NK-92 treated with Interleukin-12 subunit alpha and Interleukin-12 subunit beta, amount 100 ng/mL, for 24 hours (cell line): ENCODE measurements at regions not wholly inside any gene's neighbourhood (a gene's known extent, or its start where the extent isn't known, plus 50 kb on each side); places are given as distances from the start of the nearest gene placed in this dataset.

ENCODE experiments used
- DNase-seq: peaks from one replicate; lab custom pipeline; 2025; lab: John Stamatoyannopoulos, UW

DNA sequence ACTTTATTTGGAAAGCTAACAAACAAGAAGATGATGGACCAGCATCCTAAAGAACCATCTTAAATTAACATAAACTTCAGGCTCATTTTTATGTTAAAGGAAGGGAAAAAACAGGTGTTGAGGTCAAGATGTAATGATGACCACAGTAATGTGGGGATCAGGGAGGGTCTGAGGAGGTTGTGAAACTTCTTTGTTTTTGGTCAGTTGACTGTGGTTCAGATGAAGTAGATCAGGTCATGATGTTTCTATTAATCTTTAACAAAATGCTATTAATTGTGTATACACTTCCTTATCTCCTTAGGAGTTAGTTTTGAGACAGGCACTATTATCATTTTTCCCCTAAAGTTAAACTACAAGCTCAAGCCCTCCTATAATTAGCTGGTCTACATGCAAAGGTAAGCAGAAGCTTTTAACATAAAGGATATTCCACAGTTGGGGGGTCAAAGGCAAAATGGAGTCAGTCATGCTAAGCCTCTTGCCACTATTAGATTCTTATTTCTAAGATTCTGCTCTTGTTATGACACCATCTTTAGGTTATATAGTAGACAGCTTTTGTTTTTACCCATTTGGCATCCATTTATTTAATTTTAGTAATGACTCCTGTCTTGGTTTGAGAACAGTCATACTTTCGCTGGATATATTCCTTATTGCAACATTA is 800.1 kb upstream of the PCDH9 start:
- no peak for DNase-seq

DNA sequence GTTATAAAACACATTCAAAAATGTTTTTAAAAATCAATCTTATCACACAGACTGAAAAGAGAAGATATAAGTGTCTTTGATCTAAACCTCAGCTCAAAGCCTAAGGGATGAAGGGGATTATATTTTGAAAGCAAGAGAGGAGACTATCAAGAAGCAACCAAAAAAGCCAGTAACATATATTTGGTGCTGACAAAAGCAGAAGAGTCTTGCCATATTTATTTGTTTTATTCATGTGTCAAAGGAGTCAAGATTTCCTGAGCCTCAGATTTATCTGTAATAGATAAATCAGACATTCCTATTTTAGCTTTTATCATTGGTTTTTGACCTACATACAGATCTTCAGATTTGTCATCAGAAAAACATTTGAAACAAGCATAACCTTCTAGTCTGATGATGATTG is 798.6 kb upstream of the PCDH9 start:
- DNase-seq: no peak

DNA sequence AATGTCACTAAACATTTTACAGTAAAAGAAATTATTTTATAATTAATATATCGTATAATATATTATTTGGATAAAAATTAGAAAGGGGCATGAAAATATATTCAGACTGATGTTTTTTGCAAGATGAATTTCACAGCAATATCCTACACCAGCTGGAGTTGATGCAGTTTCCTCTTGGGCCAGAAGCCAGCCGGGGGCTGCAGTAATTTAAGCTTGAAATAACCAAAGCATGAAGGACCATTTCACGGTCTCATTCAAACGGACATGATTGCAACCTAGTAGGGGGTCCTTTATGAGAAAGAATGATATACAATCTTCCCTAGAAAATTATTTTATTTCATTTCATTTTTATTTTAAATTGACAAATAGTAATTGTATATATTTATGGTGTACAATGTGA is 797.2 kb upstream of the PCDH9 start:
- no peak for DNase-seq

DNA sequence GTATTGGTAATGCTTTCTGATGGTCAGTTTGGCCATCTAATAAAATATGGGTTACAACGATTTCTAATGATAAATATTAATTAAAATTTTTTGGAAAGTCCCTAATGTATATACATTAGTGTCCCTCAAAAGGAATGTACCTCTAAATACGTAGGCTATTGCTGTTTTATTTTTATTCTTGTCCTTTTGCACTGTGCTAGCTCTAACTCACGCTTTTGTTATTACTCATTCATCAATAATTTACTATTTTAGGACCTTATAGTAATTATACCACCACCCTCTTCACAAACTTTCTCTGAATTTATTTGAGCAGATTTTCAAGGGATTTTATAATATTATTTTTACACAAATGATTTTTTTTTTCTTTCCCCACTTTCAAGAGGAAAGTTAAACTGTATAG is 795.9 kb upstream of the PCDH9 start:
- no peak for DNase-seq

DNA sequence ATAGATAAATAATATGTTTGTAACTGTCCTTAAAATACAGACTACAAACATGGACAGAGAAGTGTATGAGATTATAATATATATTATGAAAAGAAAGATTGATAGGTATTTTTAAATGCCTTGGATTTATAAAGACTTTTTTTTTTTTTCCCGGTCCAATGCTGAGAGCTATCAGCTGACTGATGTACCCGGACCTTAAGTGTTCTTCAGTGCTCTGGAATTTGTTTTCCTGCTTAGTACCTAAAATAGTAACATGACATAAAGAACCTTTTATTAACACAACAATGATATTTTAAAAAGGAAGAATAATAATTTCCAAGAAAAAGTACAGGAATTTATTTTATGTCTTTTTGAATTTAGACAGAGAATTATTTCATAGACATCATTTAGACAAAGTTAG is 795.5 kb upstream of the PCDH9 start:
- no peak for DNase-seq

DNA sequence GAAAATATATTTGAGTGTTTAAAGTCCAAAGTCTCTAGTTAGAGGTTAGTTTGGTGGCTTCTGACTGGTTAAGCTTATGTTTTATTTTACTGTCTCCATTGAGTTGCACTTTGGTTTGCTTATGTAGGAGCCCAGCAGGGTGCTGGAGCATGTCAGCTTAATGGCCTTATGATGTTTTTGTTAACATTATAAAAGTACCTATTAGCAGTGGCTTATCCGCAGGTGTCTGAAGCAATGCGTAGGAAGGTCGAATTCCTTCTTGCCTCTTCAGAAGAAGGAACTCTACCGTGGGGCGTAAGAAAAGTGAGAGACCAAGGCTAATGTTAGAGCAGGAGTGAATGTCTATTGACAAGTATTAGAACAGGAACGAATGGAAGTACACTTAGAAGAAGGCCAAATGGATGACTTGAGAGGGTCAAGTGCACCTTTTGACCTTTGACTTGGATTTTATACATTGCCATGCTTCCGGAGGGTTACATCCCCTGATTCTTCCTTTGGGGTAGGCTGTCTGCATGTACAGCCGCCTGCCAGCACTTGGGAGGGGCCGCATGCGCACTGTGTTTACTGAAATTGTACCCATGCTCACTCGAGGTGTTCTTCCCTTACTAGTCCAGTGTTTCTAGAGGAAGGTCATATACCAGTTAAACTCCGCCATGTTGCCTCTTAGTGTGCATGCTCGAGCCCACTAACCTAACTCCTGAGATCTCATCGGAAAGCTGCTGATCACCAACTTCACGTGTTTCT is 793.9 kb upstream of the PCDH9 start:
- DNase-seq: no peak

DNA sequence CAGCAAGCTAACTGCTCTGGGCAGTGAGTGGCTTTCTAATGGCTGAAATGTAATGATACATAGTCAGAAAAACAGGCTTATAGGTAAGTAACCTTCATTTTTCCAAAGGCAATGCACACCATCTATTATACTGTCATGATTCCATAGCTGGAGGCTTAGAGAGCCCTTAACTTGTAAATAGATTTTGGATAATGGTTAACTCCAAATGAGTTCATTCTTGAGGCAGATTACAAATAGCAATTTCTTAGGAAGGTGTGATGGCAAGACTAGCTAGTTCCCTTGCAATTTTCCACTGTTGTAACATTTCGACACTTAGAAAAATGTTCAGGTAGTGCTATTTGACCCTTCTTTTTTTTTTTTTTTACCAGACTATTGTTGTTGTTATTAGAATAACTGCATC is 789.8 kb upstream of the PCDH9 start:
- no peak for DNase-seq

DNA sequence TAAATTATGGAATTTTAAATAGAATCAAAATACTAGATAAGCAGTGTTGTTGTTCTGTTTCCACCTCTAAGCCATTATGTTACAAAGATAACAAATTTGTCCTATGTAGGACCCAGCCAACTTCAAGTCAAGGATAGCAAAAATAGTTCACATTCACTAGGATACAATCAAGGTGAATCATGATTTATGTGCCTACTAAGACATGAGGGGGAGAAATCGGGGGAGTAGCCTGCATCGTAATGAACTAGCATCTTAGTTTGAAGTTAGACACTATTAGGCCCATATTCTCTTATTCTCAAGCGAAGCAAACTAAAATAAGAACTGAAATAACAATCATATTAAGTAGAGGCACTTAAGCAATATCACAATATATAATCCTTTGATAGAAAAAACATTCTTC is 779.4 kb upstream of the PCDH9 start:
- no peak for DNase-seq

DNA sequence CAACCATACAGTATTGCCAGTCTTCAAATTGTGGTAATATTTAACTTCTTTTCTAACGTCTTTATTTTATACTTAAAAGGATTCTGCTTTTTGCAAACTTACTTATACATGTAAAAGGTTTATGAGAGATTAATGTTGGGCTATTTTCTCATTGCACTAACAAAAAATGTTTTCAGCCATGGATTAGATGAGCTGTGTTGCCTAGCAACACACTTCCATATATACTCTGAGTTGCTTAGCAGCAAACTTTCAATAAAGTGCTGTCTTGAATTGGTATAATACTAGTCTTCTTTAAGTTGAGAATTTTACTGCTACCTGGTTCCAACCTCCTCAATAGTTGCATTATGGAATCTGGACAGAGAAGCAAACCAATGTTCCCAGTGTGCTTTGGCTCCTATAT is 777.4 kb upstream of the PCDH9 start:
- DNase-seq: no peak

DNA sequence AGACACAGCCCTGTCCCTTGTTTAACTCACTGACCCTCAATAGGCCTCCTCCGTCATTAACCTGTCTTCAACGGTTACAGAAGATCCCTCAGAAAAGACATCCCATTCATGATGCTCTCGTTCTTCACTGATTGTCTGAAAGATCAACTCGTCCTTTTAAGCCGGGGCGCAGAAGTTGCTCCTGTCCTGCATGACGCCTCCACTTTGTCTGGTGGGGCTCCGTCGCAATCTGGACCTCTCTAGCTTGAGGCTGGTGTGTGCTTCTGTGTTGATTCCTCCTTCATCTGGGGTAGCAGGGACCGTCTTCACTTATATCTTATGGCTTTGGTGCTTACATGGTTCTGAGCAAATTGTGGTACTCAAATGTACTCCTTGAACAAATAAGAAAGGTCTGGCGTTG is 766.0 kb upstream of the PCDH9 start:
- no peak for DNase-seq

DNA sequence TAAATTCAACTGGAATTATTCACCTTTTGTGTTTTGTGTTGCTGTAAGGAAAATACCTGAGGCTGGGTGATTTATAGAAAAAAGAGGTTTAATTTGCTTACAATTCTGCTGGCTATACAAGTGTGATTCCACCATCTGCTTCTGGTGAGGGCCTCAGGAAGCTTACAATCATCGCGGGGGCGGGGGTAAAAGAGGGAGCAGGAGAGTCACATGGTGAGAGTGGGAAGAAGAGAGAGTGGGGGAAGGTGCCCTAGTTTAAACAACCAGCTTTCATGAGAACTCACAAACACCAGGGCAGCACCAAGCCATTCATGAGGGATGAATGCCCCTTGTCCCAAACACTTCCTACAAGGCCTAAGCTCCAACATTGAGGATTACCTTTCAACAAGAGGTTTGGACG is 760.7 kb upstream of the PCDH9 start:
- DNase-seq: no peak

DNA sequence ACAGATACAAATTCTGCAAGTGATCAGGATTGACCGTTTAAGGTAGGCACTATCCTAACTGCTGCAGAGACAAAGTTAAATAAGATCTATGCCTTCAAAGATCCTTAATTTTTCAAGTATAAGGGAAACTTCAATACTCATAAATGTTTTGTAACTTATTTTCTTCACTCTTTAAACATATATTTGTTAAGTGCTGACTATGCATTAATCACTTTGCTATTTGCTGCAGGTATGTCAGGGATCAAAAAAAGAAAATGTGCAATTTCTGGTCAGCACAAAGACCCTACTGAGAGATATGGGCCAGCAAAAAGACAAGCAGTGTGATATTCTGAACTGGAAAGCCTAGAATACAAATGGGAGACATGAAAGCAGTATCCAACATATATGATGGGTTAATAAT is 756.1 kb upstream of the PCDH9 start:
- no peak for DNase-seq

DNA sequence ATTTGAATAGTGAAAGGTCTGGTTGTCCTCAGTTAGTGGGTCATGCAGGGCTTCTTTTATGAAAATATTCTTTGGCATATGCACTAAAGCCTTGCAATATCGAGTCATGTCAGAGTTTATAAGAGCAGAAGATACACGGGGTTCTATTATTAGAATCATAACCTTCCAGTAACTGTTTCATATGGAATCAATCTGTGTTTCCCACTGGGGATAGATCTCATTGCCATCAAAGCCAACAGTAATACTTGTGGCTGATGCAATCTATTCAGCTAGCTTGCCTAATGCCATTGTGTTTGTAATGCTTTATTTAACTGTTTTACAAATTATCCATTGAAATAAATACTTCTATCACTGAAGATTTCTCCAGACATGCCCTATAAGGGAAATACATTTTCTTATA is 746.9 kb upstream of the PCDH9 start:
- DNase-seq: no peak

DNA sequence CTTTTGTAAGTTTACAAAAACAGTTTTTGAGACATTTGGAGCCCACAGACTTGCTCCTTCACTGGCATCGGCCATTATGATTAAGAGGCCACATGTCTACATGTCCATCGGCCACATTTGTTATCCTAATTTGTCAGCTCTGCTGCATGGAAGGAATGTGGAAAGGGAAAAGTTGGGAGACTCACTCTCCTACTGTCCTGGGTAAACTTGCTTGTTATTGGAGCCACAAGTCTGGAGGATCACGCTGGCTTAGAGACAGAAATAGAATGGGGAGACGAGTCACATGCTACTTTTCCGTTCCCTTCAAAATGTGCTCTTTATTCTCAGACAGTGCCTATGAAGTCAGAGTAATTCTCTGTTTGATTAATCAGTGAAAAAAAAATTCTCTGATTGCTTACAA is 741.2 kb upstream of the PCDH9 start:
- DNase-seq: no peak

DNA sequence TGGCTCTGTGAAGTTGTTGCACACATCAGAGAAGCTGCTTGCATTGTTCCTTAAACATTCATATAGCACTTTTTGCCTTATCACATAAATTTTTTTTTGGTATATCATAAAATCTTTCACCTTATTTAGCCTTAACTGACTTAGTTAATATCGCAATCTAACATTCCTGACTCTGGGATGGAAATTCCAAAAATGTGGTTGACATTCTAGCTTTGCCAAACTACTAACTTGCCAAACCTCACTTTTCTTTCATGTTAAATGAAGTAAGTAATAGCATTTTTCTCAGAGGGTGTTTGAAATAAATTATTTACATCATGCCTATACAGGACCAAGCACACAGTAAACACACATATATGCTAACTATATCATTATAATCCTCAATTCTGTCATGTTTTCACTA is 736.9 kb upstream of the PCDH9 start:
- no peak for DNase-seq

DNA sequence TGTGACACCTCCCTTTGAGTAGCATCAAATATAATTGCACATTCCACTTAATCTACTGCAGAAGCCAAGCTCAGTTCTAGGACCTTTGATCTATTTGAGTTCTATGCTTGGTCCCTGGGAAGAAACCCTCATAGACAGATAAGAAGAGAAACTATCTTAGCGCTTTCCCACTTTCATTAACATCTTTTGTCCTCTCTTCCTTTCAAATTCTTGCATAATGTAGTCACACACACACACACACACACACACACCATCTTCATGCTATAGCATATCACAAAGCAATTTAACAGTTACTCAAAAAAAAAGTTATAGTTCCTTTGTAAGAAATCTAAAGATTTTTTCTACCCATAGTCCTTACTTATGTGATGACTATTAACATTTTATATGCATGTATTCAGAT is 735.9 kb upstream of the PCDH9 start:
- DNase-seq: no peak

DNA sequence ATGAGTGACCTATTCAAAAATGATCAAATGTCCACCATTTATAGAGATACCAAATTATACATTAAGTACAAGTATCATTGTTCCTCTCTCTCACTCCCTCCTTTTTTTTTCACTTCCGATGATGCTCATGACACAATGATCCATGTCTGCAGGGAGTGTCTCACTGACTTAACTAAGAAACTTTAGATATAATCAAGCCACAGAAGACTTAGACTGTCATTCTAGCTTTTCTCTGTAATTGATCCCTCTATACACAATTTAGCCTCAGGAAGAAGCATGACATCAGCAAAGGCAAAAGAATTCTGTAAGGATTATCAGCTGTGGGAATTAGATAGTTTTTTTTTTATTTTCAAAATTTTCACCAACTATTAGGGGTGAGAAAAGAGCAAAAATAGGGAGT is 734.9 kb upstream of the PCDH9 start:
- no peak for DNase-seq

DNA sequence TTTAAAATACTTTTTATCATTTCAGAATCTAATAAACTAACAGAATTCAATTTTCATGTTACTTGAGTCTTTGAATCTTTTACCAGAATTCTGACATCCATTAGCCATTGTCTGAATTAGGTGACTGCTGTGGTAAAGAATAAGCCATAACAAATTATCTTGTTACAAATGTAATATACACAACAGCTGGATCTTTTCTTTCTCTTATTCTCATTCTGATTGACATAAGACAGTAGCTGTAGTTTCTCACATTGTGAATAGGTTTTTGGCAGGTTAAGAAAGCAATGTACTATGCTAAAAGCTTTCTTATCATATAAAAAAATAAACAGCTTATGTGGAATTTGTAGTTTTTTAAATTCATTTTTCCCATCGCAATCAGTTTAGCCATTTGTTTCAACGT is 734.0 kb upstream of the PCDH9 start:
- no peak for DNase-seq

DNA sequence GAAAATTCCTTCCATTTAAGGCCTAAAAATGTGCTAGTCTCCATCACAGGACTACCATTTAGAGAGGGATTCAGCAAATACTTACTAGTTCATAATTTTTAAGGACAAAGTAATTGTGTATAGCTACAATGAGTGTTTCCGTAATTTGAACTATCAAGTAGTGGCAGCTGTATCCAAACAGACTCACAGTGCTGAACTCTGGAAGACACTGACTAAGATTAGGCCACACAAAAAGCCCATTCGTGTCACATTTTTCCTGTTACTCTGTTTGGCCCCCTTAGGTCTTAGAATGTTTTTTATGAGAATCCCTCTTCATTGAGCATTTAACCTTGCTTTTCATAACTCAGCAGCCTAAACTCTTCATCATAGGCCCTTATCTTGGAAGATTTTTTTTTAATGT is 731.2 kb upstream of the PCDH9 start:
- DNase-seq: no peak

DNA sequence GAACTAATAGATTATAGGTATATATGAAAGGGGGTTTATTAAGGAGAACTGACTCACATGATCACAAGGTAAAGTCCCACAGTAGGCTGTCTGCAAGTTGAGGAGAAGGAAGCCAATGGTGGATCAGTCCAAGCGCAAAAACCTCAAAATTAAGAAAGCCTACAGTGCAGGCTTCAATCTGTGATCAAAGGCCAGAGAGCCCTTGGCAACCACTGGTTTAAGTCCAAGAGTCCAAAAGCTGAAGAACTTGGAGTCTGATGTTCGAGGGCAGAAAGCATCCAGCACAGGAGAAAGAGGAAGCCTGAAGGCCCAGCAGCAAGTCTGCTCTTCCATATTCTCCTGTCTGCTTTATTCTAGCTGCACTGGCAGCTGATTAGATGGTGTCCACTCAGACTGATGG is 721.3 kb upstream of the PCDH9 start:
- DNase-seq: no peak

DNA sequence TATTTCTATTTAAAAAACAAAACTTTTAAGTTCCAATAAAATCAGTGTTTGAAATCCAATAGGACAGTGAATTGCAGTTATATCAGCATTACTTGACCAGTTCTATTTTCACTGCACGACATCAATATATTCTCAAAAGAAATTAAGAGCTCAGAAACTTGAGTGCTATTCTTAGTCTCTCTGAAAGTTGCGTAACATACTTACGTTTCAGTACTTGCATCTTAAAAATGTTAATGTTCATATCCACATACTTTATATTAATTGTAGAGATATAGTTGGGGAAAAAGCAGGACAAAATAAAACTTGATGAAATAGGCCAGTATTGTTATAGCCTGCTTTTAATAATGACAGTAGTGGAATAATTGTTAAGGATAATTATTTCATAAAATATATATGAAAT is 720.5 kb upstream of the PCDH9 start:
- no peak for DNase-seq

DNA sequence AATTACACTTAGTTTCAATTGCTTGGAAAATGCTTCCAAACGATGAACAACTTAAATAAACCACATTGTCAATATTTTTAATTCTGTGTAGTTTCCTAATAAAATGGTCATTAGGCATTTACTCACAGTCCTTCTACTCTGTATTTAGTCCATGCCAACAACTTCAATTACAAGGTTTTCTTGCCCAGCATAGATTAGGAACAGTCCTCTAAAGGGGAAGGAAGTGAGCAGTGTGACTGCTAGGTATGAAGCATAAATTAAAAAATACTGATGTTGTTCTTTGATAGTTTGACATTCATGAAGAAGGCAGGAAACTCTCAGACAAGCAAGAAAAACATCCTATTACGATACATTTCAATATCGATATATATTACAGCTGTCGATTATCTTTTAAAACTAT is 716.0 kb upstream of the PCDH9 start:
- DNase-seq: no peak

DNA sequence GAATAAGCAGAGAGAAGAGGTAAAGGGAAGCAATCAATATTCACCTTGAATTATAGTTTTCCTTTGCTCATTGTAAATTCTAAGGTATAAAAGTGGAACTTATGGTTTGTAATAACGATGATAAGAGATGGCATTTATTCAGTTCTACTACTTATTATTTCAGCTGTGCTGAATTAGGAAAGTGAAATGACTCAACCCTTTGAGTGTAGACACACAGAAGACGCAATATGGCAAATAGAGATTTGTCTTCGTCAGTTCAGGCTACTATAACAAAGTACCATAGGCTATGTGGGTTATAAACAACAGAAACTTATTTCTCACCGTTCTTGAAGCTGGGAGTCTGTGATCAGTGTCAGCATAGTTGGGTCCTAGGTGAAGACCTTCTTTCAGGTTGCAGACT is 713.0 kb upstream of the PCDH9 start:
- no peak for DNase-seq

DNA sequence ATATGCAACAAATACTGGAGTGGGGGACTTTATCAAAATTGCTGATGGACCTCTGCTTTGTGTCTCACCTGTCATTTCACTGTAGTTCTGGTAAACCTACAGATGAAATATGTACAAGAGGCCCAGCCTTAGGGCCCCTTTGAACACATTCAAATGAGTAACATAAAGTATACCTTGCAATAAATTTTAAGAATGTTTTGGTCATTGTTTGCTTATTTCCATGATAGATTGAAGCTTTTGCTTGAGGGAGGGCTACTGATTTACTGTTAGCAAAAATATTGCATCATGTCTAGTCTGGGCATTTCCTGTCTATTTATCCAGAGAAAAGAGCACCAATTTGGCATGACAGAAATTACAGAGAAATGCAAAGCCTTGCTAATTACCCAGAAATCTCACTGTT is 705.5 kb upstream of the PCDH9 start:
- no peak for DNase-seq
